ENCODE measurements at regions not wholly inside any gene's neighbourhood (a gene's known extent, or its start where the extent isn't known, plus 50 kb on each side); places are given as distances from the start of the nearest gene placed in this dataset.

- intact Hi-C loops (cut with micrococcal nuclease; ENCODE audit: unreplicated experiment) = no loop called here
- no peak overlapping the region for H3K27ac Mint-ChIP-seq (ENCODE audit: unreplicated experiment)
- POLR2A ChIA-PET = no interaction called here
- Histone ChIP-seq H3K4me3 (ENCODE audit: low read depth, low read length) (no peak overlapping the region), H3K4me1 (no peaks in the 10 kb centered on the region), H3K9me3 (no peaks in the 10 kb centered on the region), H3K36me3 (ENCODE audit: control insufficient read depth, insufficient read depth, low read length) (no peaks in the 10 kb centered on the region), H3K27me3 (replicated peaks; ENCODE audit: control insufficient read depth, insufficient read depth, low read length) (no peaks in the 10 kb centered on the region)
- peaks cover 2% of the 10 kb centered on the region for H3K27me3 Mint-ChIP-seq (ENCODE audit: insufficient read depth, unreplicated experiment)
- no peak for TF ChIP-seq CTCF (IDR thresholded peaks at IDR 0.05; ENCODE audit: insufficient read depth in 1 of 2, low read depth in 1 of 2, low read length in 1 of 2, severe bottlenecking in 1 of 2, unreplicated experiment in 1 of 2)
- no peak overlapping the region for H3K4me3 Mint-ChIP-seq (ENCODE audit: unreplicated experiment)
- BruUV-seq (replicated peaks) = no TSS peak
- H3K36me3 Mint-ChIP-seq (ENCODE audit: insufficient read depth, unreplicated experiment) = no peaks in the 10 kb centered on the region
- H3K4me1 Mint-ChIP-seq (ENCODE audit: low read depth, unreplicated experiment) = no peaks in the 10 kb centered on the region
- CTCF ChIA-PET = no interaction called here
- H3K9me3 Mint-ChIP-seq (ENCODE audit: unreplicated experiment) = no peaks in the 10 kb centered on the region
- no peak for DNase-seq
These were observed 439.8 kb upstream of the TMEFF2 start for GRCh38 chr2:192634557-192634956.

GRCh38 chr2:192628017-192628416, 433.3 kb upstream of the TMEFF2 start:
- Histone ChIP-seq H3K4me3 (ENCODE audit: low read depth, low read length) (no peak overlapping the region), H3K27me3 (replicated peaks; ENCODE audit: control insufficient read depth, insufficient read depth, low read length) (no peaks in the 10 kb centered on the region), H3K4me1 (no peaks in the 10 kb centered on the region), H3K36me3 (ENCODE audit: control insufficient read depth, insufficient read depth, low read length) (no peaks in the 10 kb centered on the region), H3K9me3 (no peaks in the 10 kb centered on the region)
- H3K27ac Mint-ChIP-seq (ENCODE audit: unreplicated experiment) = no peak overlapping the region
- H3K4me1 Mint-ChIP-seq (ENCODE audit: low read depth, unreplicated experiment) = no peaks in the 10 kb centered on the region
- no peaks in the 10 kb centered on the region for H3K9me3 Mint-ChIP-seq (ENCODE audit: unreplicated experiment)
- no TSS peak for BruUV-seq (replicated peaks)
- peaks cover 4% of the 10 kb centered on the region for H3K27me3 Mint-ChIP-seq (ENCODE audit: insufficient read depth, unreplicated experiment)
- intact Hi-C loops (cut with micrococcal nuclease; ENCODE audit: unreplicated experiment) = no loop called here
- no peak overlapping the region for H3K4me3 Mint-ChIP-seq (ENCODE audit: unreplicated experiment)
- no peak for DNase-seq
- CTCF ChIA-PET = no interaction called here
- no peak for TF ChIP-seq CTCF (IDR thresholded peaks at IDR 0.05; ENCODE audit: insufficient read depth in 1 of 2, low read depth in 1 of 2, low read length in 1 of 2, severe bottlenecking in 1 of 2, unreplicated experiment in 1 of 2)
- no peaks in the 10 kb centered on the region for H3K36me3 Mint-ChIP-seq (ENCODE audit: insufficient read depth, unreplicated experiment)
- POLR2A ChIA-PET = no interaction called here

GRCh38 chr2:192615105-192615504, 420.4 kb upstream of the TMEFF2 start:
- H3K4me1 ChIP-seq = no peaks in the 10 kb centered on the region
- no peaks in the 10 kb centered on the region for H3K4me1 Mint-ChIP-seq (ENCODE audit: low read depth, unreplicated experiment)
- H3K4me3 Mint-ChIP-seq (ENCODE audit: unreplicated experiment) = no peak overlapping the region
- no TSS peak for BruUV-seq (replicated peaks)
- H3K27me3 ChIP-seq (replicated peaks; ENCODE audit: control insufficient read depth, insufficient read depth, low read length) = no peaks in the 10 kb centered on the region
- H3K36me3 Mint-ChIP-seq (ENCODE audit: insufficient read depth, unreplicated experiment) = no peaks in the 10 kb centered on the region
- no peak for DNase-seq
- H3K27me3 Mint-ChIP-seq (ENCODE audit: insufficient read depth, unreplicated experiment) = peaks cover 5% of the 10 kb centered on the region
- TF ChIP-seq CTCF (IDR thresholded peaks at IDR 0.05; ENCODE audit: insufficient read depth in 1 of 2, low read depth in 1 of 2, low read length in 1 of 2, severe bottlenecking in 1 of 2, unreplicated experiment in 1 of 2) = no peak
- intact Hi-C loops (cut with micrococcal nuclease; ENCODE audit: unreplicated experiment) = no loop called here
- no peaks in the 10 kb centered on the region for H3K9me3 Mint-ChIP-seq (ENCODE audit: unreplicated experiment)
- no peak overlapping the region for H3K4me3 ChIP-seq (ENCODE audit: low read depth, low read length)
- ChIA-PET POLR2A (no interaction called here), CTCF (no interaction called here)
- no peak overlapping the region for H3K27ac Mint-ChIP-seq (ENCODE audit: unreplicated experiment)
- H3K9me3 ChIP-seq = no peaks in the 10 kb centered on the region
- no peaks in the 10 kb centered on the region for H3K36me3 ChIP-seq (ENCODE audit: control insufficient read depth, insufficient read depth, low read length)
